ENCODE measurements at regions not wholly inside any gene's neighbourhood (a gene's known extent, or its start where the extent isn't known, plus 50 kb on each side); places are given as distances from the start of the nearest gene placed in this dataset.
"Not testable (repeated sequence)": the region's sequence is repeated elsewhere in the genome, so short reads cannot be mapped to it uniquely, and the experiment has no call there.

DNA sequence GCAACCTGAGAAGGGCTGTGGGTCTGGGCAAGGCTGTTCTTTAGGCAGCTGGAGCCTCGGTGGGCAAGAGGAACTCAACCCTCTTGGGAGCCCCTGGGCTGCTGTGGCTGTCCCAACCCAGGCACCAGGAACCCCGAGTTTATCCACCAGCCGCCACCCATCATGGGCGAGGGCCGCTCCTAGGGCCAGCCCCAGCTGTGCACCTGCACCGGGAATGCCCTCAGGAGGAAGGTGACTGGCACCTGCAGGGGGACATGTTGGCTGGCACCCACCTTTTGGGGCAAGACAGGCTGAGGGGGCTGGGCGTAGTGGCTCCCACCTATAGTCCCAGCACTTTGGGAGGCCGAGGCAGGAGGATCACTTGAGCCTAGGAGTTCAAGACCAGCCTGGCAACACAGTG lies 393.8 kb upstream of the ZNF722 start:
- TF ChIP-seq, protein P1, sequence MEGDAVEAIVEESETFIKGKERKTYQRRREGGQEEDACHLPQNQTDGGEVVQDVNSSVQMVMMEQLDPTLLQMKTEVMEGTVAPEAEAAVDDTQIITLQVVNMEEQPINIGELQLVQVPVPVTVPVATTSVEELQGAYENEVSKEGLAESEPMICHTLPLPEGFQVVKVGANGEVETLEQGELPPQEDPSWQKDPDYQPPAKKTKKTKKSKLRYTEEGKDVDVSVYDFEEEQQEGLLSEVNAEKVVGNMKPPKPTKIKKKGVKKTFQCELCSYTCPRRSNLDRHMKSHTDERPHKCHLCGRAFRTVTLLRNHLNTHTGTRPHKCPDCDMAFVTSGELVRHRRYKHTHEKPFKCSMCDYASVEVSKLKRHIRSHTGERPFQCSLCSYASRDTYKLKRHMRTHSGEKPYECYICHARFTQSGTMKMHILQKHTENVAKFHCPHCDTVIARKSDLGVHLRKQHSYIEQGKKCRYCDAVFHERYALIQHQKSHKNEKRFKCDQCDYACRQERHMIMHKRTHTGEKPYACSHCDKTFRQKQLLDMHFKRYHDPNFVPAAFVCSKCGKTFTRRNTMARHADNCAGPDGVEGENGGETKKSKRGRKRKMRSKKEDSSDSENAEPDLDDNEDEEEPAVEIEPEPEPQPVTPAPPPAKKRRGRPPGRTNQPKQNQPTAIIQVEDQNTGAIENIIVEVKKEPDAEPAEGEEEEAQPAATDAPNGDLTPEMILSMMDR (IDR thresholded peaks at IDR 0.05), result not testable (repeated sequence)
- TF ChIP-seq POLR2AphosphoS5 (IDR thresholded peaks at IDR 0.05), result not testable (repeated sequence)
